ENCODE measurements at regions not wholly inside any gene's neighbourhood (a gene's known extent, or its start where the extent isn't known, plus 50 kb on each side); places are given as distances from the start of the nearest gene placed in this dataset.

- FAIRE-seq: no peak
- TF ChIP-seq CTCF (IDR thresholded peaks at IDR 0.05; ENCODE audit: insufficient read depth, missing control alignments): no peak
- no peak for DNase-seq (ENCODE audit: insufficient read length, low spot score)
Observed at GRCh38 chrX:15943391-15943790, 88.8 kb upstream of the AP1S2 start.

GRCh38 chrX:15942307-15942706, 87.7 kb upstream of the AP1S2 start:
- TF ChIP-seq CTCF (IDR thresholded peaks at IDR 0.05; ENCODE audit: insufficient read depth, missing control alignments): no peak
- FAIRE-seq: no peak
- no peak for DNase-seq (ENCODE audit: insufficient read length, low spot score)

- no peak for TF ChIP-seq CTCF (IDR thresholded peaks at IDR 0.05; ENCODE audit: insufficient read depth, missing control alignments)
- FAIRE-seq: no peak
- no peak for DNase-seq (ENCODE audit: insufficient read length, low spot score)
Observed at GRCh38 chrX:15939737-15940136, 85.1 kb upstream of the AP1S2 start.

- TF ChIP-seq CTCF (IDR thresholded peaks at IDR 0.05; ENCODE audit: insufficient read depth, missing control alignments): no peak
- no peak for FAIRE-seq
- DNase-seq (ENCODE audit: insufficient read length, low spot score): no peak
Observed at GRCh38 chrX:15938072-15938471, 83.5 kb upstream of the AP1S2 start.

GRCh38 chrX:15931362-15931761, 76.7 kb upstream of the AP1S2 start:
- TF ChIP-seq CTCF (IDR thresholded peaks at IDR 0.05; ENCODE audit: insufficient read depth, missing control alignments): no peak
- DNase-seq (ENCODE audit: insufficient read length, low spot score): no peak

GRCh38 chrX:15930585-15930984, 76.0 kb upstream of the AP1S2 start:
- DNase-seq (ENCODE audit: insufficient read length, low spot score) (no peak), FAIRE-seq (no peak)
- peak; percentile 32 for TF ChIP-seq CTCF (IDR thresholded peaks at IDR 0.05; ENCODE audit: insufficient read depth, missing control alignments)

More at GRCh38 chrX:15931362-15931761, 76.7 kb upstream of the AP1S2 start:
- no peak for FAIRE-seq

GRCh38 chrX:15929194-15929593, 74.6 kb upstream of the AP1S2 start:
- TF ChIP-seq CTCF (IDR thresholded peaks at IDR 0.05; ENCODE audit: insufficient read depth, missing control alignments): no peak
- no peak for FAIRE-seq
- no peak for DNase-seq (ENCODE audit: insufficient read length, low spot score)
